Transverse colon (tissue), 4 donors: ENCODE measurements at regions not wholly inside any gene's neighbourhood (a gene's known extent, or its start where the extent isn't known, plus 50 kb on each side); places are given as distances from the start of the nearest gene placed in this dataset.

Experiments used
- DNase-seq: peaks from one replicate; pipeline ENCODE4 v3.0.0-alpha.2; 2019
- H3K27ac ChIP-seq, 4 donors: fragments of 200-600 bp; sonication (generic); 2 replicates each; pipeline ENCODE4 v1.5.1; 2016 to 2018; ENCODE audit warnings: inconsistent platforms in 4 of 4
- H3K27me3 ChIP-seq: fragments of 200-600 bp; sonication (generic); 2 replicates; pipeline ENCODE4 v1.5.1; 2017; ENCODE audit warnings: inconsistent platforms
- H3K36me3 ChIP-seq, 4 donors: fragments of 200-600 bp; sonication (generic); 2 replicates each; pipeline ENCODE4 v1.5.1; 2017 to 2019; ENCODE audit warnings: inconsistent platforms in 4 of 4
- H3K4me1 ChIP-seq, 4 donors: fragments of 200-600 bp; sonication (generic); 2 replicates each; pipeline ENCODE4 v1.5.1; 2017 to 2020; ENCODE audit warnings: inconsistent platforms in 4 of 4
- H3K4me3 ChIP-seq, 4 donors: fragments of 200-600 bp; sonication (generic); 1 replicate in 1 of 4; 2 replicates in 3 of 4; pipeline versions ENCODE4 v1.5.1 to v1.6.1; 2017 to 2019; ENCODE audit warnings: inconsistent platforms in 4 of 4
- H3K9me3 ChIP-seq, 2 donors: fragments of 200-600 bp; sonication (generic); 2 replicates each; pipeline ENCODE4 v1.5.1; 2017 to 2019; ENCODE audit warnings: inconsistent platforms in 2 of 2
- EP300 ChIP-seq: sonication (generic); formaldehyde crosslinking; IDR thresholded peaks from one replicate; pipeline ENCODE4 v1.6.1; 2017; ENCODE audit warnings: antibody characterized with exemption, low read depth
- POLR2A ChIP-seq: fragments of 450-650 bp; IDR thresholded peaks from one replicate; pipeline ENCODE4 v1.6.1; 2016; ENCODE audit warnings: antibody characterized with exemption, mild to moderate bottlenecking, moderate library complexity
- POLR2AphosphoS5 ChIP-seq, 3 donors: sonication (generic); formaldehyde crosslinking; IDR thresholded peaks; one replicate each; pipeline ENCODE4 v1.6.1; 2016; ENCODE audit warnings: antibody characterized with exemption in 3 of 3
- WGBS, 2 donors: methylation state at CpG; one replicate each; pipeline ENCODE4 v1.1.5; 2018; ENCODE audit warnings: low coverage in 1 of 2; 5-methylcytosine and 5-hydroxymethylcytosine counted together
- in situ Hi-C, 4 donors: fragments of 200-750 bp; cut with MboI; loops; one replicate each; pipeline versions ENCODE4 v1.15.0 to v1.15.1; 2017; ENCODE audit warnings: low sequenced_read_pairs in 3 of 4, low pct_ligation_motif_present in 1 of 4, low pct_unique_long_range_greater_than_20kb in 1 of 4
- intact Hi-C: fragments of 100-400 bp; cut with DNase I; formaldehyde crosslinking; loops from one replicate; pipeline ENCODE4 v1.15.1; 2023; ENCODE audit warnings: low total_unique reads
- TF ChIP-seq, protein P1 (sequence below), 5 experiments: fragments of 200-600 bp in 3 of 5; fragments of 450-650 bp in 2 of 5; sonication (generic) in 3 of 5; IDR thresholded peaks; 1 replicate in 2 of 5; 2 replicates in 3 of 5; pipeline ENCODE4 v1.5.1; 2016 to 2017; ENCODE audit warnings: antibody characterized with exemption in 5 of 5, inconsistent platforms in 3 of 5, mild to moderate bottlenecking in 2 of 5, moderate library complexity in 1 of 5

DNA sequence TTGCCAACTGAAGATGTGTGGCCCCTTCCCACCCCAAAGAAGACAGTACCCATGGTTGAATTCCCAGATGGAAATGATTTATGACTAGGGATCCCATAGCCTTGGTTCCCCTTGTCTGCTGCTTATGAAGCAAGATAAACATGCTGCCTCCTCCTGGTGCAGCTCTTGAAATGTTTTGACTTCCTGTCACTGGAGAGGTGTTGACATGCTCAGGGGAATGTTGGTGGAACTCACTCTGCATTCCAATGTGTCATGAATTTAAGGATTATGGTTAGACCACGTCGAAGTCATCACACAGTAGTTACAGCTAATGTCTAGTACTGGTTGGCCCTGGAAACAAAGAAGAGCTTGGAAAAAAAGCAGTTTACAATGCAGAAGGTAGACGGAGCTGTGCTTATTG, 69.0 kb upstream of the FAM110C start:
- DNase-seq = no peak
- H3K9me3 ChIP-seq = no peaks in the 10 kb centered on the region
- intact Hi-C loops = no loop called here
- WGBS, 2 donors = 45 to 56% methylated on average over 3 of the region's 3 CpGs
- H3K4me3 ChIP-seq = no peak overlapping the region
- in situ Hi-C loops = no loop called here
- H3K27me3 ChIP-seq = no peaks in the 10 kb centered on the region
- peaks cover 0 to 2% (median under 1%) of the 10 kb centered on the region in 4 donors for H3K4me1 ChIP-seq
- no peak overlapping the region for H3K27ac ChIP-seq
- TF ChIP-seq POLR2AphosphoS5 (IDR thresholded peaks at IDR 0.05) (no peak), POLR2A (no peak), EP300 (no peak)
- TF ChIP-seq, protein P1, sequence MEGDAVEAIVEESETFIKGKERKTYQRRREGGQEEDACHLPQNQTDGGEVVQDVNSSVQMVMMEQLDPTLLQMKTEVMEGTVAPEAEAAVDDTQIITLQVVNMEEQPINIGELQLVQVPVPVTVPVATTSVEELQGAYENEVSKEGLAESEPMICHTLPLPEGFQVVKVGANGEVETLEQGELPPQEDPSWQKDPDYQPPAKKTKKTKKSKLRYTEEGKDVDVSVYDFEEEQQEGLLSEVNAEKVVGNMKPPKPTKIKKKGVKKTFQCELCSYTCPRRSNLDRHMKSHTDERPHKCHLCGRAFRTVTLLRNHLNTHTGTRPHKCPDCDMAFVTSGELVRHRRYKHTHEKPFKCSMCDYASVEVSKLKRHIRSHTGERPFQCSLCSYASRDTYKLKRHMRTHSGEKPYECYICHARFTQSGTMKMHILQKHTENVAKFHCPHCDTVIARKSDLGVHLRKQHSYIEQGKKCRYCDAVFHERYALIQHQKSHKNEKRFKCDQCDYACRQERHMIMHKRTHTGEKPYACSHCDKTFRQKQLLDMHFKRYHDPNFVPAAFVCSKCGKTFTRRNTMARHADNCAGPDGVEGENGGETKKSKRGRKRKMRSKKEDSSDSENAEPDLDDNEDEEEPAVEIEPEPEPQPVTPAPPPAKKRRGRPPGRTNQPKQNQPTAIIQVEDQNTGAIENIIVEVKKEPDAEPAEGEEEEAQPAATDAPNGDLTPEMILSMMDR (IDR thresholded peaks at IDR 0.05) = no peak
- H3K36me3 ChIP-seq = no peaks in the 10 kb centered on the region

DNA sequence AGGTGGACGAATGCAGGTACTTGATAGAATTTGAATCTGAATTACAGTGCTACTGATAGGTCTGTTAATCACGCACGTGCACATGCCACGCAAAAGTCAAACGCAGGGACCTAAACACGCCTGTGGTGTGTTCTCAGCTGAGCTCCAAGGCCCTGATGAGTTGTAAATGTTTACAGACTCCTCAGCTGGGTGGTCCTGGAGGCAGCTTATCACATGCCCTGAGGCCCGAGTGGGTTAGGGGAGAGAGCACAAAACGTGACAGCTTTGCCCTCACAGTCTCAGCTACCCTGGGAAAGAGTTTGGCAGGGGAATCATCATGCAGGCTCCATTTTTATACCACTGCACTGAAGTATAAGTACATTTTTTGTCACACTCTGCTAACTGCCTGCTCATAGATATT, 68.3 kb upstream of the FAM110C start:
- Histone ChIP-seq H3K27ac (no peak overlapping the region), H3K36me3 (no peaks in the 10 kb centered on the region), H3K4me1 (peaks cover 0 to 8% (median 2%) of the 10 kb centered on the region in 4 donors), H3K27me3 (no peaks in the 10 kb centered on the region), H3K4me3 (no peak overlapping the region), H3K9me3 (no peaks in the 10 kb centered on the region)
- WGBS, 2 donors = 67 to 68% methylated on average over 5 to 8 of the region's 8 CpGs
- intact Hi-C loops = loop anchor here (5.0 kb wide), 1 partner anchor 1258 kb away; no protein-coding TSS in a partner anchor
- in situ Hi-C loops = no loop called here
- DNase-seq = no peak
- TF ChIP-seq EP300 (no peak), POLR2A (no peak), POLR2AphosphoS5 (IDR thresholded peaks at IDR 0.05) (no peak)
- TF ChIP-seq, protein P1 (IDR thresholded peaks at IDR 0.05) = no peak

DNA sequence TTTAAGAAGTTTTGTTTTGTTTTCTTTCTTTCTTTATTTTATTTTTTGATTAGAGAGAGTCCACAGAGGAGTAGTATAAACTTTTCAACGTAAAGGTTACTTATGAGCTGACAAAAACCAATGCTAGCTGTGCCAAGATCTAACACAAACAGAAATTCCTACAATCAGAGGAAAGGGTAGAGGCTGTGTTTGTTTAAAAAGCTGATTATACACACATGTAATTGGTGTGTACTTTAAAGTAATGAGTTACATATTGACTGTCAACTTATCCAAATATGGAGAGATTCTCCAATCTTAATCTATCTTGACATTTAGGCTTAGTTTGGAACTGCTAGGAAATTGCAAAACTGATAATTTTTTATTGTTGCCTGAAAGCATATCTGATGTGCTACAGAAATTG, 63.7 kb upstream of the FAM110C start:
- in situ Hi-C loops = no loop called here
- Histone ChIP-seq H3K36me3 (no peaks in the 10 kb centered on the region), H3K27ac (no peak overlapping the region), H3K4me3 (no peak overlapping the region), H3K27me3 (no peaks in the 10 kb centered on the region), H3K4me1 (peaks cover 0 to 10% (median 2%) of the 10 kb centered on the region in 4 donors), H3K9me3 (peaks cover 10 to 12% of the 10 kb centered on the region in 2 donors)
- intact Hi-C loops = loop anchor here (5.0 kb wide), 1 partner anchor 1262 kb away; no protein-coding TSS in a partner anchor
- no peak for TF ChIP-seq EP300
- TF ChIP-seq, protein P1 (IDR thresholded peaks at IDR 0.05) = no peak
- no peak for TF ChIP-seq POLR2AphosphoS5 (IDR thresholded peaks at IDR 0.05)
- TF ChIP-seq POLR2A = no peak
- no peak for DNase-seq
- 3 to 13% methylated on average over 1 of the region's 1 CpG for WGBS, 2 donors

DNA sequence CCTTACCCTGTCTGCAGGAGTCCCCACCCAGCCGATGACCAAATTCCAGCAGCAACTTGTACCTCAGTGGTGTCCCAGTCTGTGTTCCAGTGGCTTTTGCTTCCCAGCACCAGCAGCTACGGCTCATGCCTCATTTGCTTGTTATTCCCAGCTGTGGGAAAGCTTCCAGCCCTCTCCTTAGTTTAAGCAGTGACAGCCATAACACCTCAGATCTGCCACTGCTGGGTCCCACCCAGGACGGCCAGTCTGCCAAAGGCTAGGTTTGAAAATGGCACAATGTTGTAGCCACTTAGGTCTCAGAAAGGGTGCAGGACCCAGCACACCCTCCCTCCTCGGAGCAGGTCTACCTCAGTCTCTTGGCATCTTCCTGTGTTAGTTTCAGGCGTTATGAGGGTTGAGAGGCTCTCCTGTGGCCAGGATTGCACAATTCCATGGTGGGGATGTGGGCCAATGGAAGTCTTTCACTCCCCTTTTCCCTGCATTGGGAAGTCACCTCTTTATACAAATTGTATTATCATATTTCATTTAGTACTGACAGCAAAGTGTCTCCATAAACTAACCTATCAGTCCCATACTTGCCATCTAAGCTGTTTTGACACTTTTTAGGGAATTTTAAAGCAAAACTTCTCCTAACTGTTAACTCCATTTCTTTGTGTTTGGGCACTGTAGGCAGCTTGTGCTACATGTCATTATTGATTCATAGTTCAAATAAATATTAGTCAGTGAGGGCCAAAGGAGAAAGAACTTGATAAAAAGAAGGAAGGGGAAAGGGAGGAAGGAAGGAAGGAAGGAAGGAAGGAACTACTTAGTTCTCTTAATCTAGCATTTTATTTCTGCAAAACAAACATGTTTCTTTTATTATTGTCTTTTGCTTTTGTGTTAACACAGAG, 62.9 kb upstream of the FAM110C start:
- intact Hi-C loops = no loop called here
- no peaks in the 10 kb centered on the region for H3K27me3 ChIP-seq
- DNase-seq = no peak
- no peak overlapping the region for H3K27ac ChIP-seq
- in situ Hi-C loops = no loop called here
- TF ChIP-seq POLR2AphosphoS5 (IDR thresholded peaks at IDR 0.05) = no peak
- H3K36me3 ChIP-seq = no peaks in the 10 kb centered on the region
- H3K4me1 ChIP-seq = peaks cover 0 to 10% (median 2%) of the 10 kb centered on the region in 4 donors
- 65 to 74% methylated on average over 2 to 5 of the region's 5 CpGs for WGBS, 2 donors
- H3K4me3 ChIP-seq = no peak overlapping the region
- peaks cover 10 to 12% of the 10 kb centered on the region in 2 donors for H3K9me3 ChIP-seq
